Activated CD4-positive, alpha-beta memory T cell treated with anti-CD3 and anti-CD28 coated beads, Interleukin-2, amount 10 ng/mL, durations not matched to agents 7 days and 5 days (primary cell): ENCODE measurements at regions not wholly inside any gene's neighbourhood (a gene's known extent, or its start where the extent isn't known, plus 50 kb on each side); places are given as distances from the start of the nearest gene placed in this dataset.

ENCODE experiments used
- CTCF ChIA-PET: fragments of 350-600 bp; sonication (Branson Sonifier 250); formaldehyde crosslinking; loops from one replicate; lab custom pipeline; 2021; ENCODE audit warnings: antibody characterized with exemption, inconsistent platforms; lab: Charles Lee
- POLR2A ChIA-PET: fragments of 350-600 bp; sonication (Branson Sonifier 250); formaldehyde crosslinking; loops from one replicate; lab custom pipeline; 2021; ENCODE audit warnings: antibody characterized with exemption; lab: Charles Lee
- DNase-seq: peaks from one replicate; pipeline ENCODE4 v3.0.0-alpha.2; 2020
- H3K27ac Mint-ChIP-seq: one replicate; pipeline ENCODE4 v1.8.0; 2021; ENCODE audit warnings: mild to moderate bottlenecking, mixed read lengths
- H3K27me3 Mint-ChIP-seq: one replicate; pipeline ENCODE4 v1.8.0; 2021; ENCODE audit warnings: mixed read lengths
- H3K36me3 Mint-ChIP-seq: one replicate; pipeline ENCODE4 v1.8.0; 2021; ENCODE audit warnings: low read depth, mixed read lengths
- H3K4me1 Mint-ChIP-seq: one replicate; pipeline ENCODE4 v1.8.0; 2021; ENCODE audit warnings: mixed read lengths
- H3K4me3 Mint-ChIP-seq: one replicate; pipeline ENCODE4 v1.8.0; 2021; ENCODE audit warnings: mild to moderate bottlenecking, mixed read lengths
- H3K9me3 Mint-ChIP-seq: one replicate; pipeline ENCODE4 v1.8.0; 2021; ENCODE audit warnings: mixed read lengths

DNA sequence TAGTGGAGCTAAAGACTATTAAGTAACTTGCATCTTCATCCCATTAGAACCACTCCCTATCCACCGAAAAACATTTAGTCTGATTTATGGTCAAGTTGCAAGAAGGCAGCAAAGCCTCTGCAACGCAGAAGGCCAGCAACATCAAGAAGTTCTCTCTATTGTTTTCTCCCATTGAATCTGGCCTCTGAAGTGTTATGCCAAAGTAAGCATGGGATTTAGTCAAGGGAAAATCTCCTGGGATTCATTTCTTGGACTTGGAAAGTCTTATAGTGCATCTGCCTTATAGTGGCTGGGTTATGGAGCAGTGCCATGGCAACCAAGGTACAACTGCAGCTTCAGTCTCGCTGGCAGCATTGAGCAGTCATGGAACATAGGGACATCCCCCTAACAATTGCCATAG, 87.7 kb upstream of the KRR1 start:
- Mint-ChIP-seq H3K27ac (no peak overlapping the region), H3K36me3 (no peaks in the 10 kb centered on the region), H3K9me3 (no peaks in the 10 kb centered on the region), H3K4me1 (no peaks in the 10 kb centered on the region), H3K4me3 (no peak overlapping the region), H3K27me3 (peaks cover 2% of the 10 kb centered on the region)
- ChIA-PET POLR2A (no interaction called here), CTCF (no interaction called here)
- no peak for DNase-seq

DNA sequence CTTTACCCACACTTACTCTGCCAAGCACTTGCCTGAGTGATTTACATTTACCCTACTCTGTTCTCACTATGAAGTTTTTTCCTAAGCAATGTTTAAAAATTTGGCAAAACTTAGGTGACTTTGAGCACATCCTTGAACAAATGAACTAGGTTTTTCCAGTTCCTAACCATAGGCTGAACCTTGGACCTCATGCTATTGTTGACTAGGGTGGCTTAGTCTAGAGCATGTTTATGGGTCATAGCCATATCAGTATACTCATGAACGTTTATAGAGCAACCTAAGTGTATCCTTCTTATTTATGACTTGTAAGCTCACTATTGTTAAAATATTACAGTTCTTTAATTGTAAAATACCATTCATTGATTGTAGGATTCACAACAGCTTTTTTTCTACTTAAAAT, 85.0 kb upstream of the KRR1 start:
- CTCF ChIA-PET, result no interaction called here
- H3K9me3 Mint-ChIP-seq, result no peaks in the 10 kb centered on the region
- no peaks in the 10 kb centered on the region for H3K4me1 Mint-ChIP-seq

DNA sequence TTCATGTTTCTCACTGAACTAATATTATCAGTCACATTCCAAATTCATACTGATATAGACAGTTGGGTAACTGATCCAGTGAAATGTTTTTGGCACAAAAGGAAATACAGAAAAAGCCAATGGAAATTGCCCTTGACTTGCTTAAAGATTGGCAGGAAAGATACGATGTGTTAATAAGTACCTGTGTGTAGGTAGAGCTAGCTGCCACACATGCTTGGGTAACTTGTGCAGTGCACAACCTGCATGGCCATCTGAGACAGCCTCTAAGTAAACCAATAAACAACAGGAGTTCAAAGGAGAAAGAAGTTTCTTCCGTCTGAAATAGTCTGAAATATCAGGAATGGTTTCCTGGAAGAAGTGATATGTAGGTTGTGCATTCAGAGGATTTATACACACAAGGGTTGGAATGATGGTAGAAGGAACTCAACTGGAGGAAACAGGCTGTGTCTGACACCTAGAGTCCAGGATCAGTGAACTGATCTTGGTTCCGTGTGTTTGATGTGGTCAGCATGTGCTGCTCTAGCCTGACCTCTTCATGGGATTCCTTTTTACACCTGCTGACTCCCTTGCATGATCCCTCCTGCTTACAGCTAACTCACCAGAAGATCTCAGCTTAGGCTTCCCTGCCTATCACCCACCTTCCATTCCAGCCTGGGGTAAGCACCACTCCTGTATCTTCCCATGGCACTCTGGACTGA, 81.4 kb upstream of the KRR1 start:
- Mint-ChIP-seq H3K27ac (no peak overlapping the region), H3K27me3 (peaks cover 7% of the 10 kb centered on the region), H3K4me3 (no peak overlapping the region), H3K4me1 (peaks cover 2% of the 10 kb centered on the region), H3K9me3 (no peaks in the 10 kb centered on the region), H3K36me3 (no peaks in the 10 kb centered on the region)
- DNase-seq, result no peak
- CTCF ChIA-PET, result no interaction called here
- POLR2A ChIA-PET, result no interaction called here

More for the DNA sequence above, 85.0 kb upstream of the KRR1 start:
- Mint-ChIP-seq H3K4me3 (no peak overlapping the region), H3K27ac (no peak overlapping the region), H3K27me3 (peaks cover 6% of the 10 kb centered on the region), H3K36me3 (no peaks in the 10 kb centered on the region)
- no peak for DNase-seq
- POLR2A ChIA-PET, result no interaction called here

DNA sequence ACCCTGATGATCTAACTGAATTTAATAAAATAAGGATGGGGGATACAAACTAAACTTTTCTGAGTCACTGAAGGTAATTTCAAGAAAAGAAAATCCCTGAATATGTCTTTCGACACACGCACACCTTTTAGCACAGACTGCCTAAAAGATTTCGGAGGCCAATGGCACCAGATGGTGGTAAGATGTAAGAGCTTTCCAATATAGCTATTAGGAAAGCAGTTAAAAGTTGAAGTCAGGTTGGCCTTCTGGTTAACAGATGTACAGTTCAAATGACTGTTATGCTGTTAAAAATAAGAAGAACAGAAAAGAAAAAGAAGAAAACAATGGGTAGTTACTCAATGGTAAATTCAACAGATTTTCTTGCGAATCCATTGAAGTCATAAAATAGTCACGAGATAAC, 80.7 kb upstream of the KRR1 start:
- Mint-ChIP-seq H3K9me3 (no peaks in the 10 kb centered on the region), H3K4me1 (peaks cover 2% of the 10 kb centered on the region), H3K27ac (no peak overlapping the region), H3K36me3 (no peaks in the 10 kb centered on the region), H3K27me3 (peaks cover 7% of the 10 kb centered on the region), H3K4me3 (no peak overlapping the region)
- no peak for DNase-seq
- ChIA-PET CTCF (no interaction called here), POLR2A (no interaction called here)

DNA sequence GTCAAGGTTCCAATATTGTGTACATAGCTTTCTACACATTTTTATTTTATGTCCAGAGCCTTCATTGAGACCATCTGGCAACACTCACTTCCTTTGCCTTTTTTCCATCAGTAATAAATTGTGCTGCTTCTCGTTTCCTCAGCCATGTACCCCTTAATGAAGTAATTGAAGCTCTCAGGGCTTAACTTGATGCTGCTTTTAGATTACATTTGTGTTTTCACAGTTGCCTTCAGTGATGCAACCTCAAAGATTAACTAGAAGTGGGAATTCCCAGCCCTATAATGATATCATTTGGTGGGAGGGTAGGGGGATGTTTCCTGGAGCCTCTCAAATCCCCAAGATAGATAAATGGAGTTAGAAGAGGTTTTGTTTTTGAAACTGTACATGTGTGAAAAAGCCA, 80.2 kb upstream of the KRR1 start:
- ChIA-PET POLR2A (interaction anchor here (1.0 kb wide), 1 partner anchor 80 kb away, joined by 3 read pairs; the partner anchor contains the start of gene KRR1), CTCF (no interaction called here)
- Mint-ChIP-seq H3K27me3 (peaks cover 7% of the 10 kb centered on the region), H3K27ac (no peak overlapping the region), H3K36me3 (no peaks in the 10 kb centered on the region), H3K4me3 (no peak overlapping the region), H3K4me1 (peaks cover 2% of the 10 kb centered on the region), H3K9me3 (no peaks in the 10 kb centered on the region)
- no peak for DNase-seq

DNA sequence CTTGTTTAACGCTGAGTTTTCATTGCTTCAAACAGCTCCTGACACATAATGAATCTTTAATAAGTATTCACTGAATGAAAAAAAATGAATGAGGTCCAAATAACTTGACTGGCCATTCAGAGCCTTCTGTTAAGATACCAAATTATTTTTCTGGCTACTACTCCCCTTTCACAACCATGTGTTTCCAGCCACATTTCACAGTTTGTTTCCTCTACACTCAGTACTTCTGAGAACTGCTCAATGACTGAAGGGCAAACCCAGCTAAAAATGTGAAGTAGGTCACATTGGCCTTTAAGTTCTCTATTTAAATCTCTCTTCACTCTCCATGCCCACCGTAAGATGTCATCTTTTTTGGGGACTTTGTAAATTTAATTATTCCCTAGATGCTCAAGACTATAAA, 78.4 kb upstream of the KRR1 start:
- CTCF ChIA-PET, result no interaction called here
- H3K27me3 Mint-ChIP-seq, result peaks cover 10% of the 10 kb centered on the region
- POLR2A ChIA-PET, result no interaction called here
- no peak overlapping the region for H3K27ac Mint-ChIP-seq
- H3K36me3 Mint-ChIP-seq, result no peaks in the 10 kb centered on the region
- peaks cover 2% of the 10 kb centered on the region for H3K4me1 Mint-ChIP-seq
- no peak for DNase-seq
- H3K9me3 Mint-ChIP-seq, result no peaks in the 10 kb centered on the region
- H3K4me3 Mint-ChIP-seq, result no peak overlapping the region

DNA sequence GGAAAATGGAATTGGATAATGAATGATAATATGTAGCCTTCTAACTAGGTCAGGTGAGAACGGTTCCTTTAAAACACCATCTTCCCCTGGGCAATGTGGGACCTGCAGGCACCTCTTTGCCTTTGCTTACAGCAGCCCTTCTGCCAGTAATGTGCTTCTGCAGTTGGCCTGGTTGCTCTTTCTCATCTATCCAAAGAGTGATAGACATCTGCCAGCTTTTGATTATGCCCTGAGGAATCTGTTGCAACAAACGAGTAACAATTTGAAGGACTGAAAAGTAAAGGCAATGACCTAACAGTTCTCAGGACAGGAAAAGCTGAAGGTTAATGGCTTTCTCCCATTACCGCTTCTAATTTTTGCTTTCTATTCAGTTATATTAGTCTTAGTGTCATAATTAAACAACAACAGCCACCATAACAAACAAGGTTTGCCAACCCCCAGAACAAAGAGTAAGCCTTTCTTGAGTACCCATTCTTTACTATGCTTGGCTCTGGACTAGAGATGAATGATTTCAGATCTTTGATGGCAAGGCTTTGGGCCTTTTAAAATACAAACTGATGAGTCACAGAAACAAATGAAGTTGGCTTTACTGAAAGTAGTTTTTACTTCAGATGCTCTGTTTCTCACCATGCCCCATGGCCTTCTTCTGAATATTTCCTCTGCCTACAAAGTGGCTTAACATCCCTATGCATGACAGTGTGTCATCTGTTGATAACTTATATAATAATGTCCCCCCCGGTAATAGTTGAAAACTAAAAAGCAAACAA, 76.1 kb upstream of the KRR1 start:
- POLR2A ChIA-PET, result no interaction called here
- Mint-ChIP-seq H3K27ac (no peak overlapping the region), H3K36me3 (no peaks in the 10 kb centered on the region), H3K27me3 (peaks cover 6% of the 10 kb centered on the region), H3K4me1 (peaks cover 2% of the 10 kb centered on the region), H3K4me3 (no peak overlapping the region), H3K9me3 (no peaks in the 10 kb centered on the region)
- CTCF ChIA-PET, result no interaction called here
- DNase-seq, result no peak

DNA sequence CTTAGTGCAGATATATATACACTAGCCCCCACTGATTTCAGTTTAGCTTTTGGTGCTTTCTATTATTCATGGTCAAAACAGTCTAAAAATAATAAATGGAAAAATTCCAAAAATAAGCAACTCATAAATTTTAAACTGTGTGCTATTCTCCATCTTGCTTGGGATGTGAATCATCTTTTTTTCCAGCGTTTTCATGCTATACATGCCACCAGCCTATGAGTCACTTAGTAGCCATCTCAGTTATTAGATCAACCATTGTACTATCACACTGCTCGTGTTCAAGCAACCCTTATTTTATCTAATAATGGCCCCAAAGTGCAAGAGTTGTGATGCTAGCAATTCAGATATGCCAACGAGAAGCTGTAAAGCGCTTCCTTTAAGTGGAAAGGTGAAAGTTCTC, 73.9 kb upstream of the KRR1 start:
- Mint-ChIP-seq H3K27ac (no peak overlapping the region), H3K27me3 (peaks cover 6% of the 10 kb centered on the region), H3K4me1 (peaks cover 2% of the 10 kb centered on the region), H3K36me3 (no peaks in the 10 kb centered on the region), H3K4me3 (no peak overlapping the region), H3K9me3 (no peaks in the 10 kb centered on the region)
- ChIA-PET CTCF (no interaction called here), POLR2A (no interaction called here)
- no peak for DNase-seq

DNA sequence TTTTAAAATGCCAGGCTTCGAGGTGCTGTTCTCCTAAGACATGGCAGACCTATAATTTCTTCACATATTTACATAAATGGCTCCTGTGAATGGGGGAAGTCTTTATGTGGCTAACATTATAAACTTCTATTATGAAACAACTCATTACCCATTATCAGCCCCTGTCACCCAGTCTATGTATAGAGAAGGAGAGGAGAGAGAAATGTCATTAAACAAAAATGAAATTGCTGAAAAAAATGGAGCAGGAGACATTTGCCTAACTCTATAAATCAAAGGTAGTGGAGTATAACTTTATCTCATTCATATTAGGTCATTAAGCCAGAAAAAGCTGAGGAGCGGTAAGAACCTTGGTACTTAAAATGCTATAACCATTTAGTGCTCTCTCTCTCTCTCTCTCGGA, 71.9 kb upstream of the KRR1 start:
- no peak overlapping the region for H3K27ac Mint-ChIP-seq
- CTCF ChIA-PET, result no interaction called here
- H3K27me3 Mint-ChIP-seq, result peaks cover 7% of the 10 kb centered on the region
- no peak for DNase-seq
- POLR2A ChIA-PET, result no interaction called here
- no peaks in the 10 kb centered on the region for H3K4me1 Mint-ChIP-seq
- H3K9me3 Mint-ChIP-seq, result no peaks in the 10 kb centered on the region
- H3K4me3 Mint-ChIP-seq, result no peak overlapping the region
- H3K36me3 Mint-ChIP-seq, result no peaks in the 10 kb centered on the region

DNA sequence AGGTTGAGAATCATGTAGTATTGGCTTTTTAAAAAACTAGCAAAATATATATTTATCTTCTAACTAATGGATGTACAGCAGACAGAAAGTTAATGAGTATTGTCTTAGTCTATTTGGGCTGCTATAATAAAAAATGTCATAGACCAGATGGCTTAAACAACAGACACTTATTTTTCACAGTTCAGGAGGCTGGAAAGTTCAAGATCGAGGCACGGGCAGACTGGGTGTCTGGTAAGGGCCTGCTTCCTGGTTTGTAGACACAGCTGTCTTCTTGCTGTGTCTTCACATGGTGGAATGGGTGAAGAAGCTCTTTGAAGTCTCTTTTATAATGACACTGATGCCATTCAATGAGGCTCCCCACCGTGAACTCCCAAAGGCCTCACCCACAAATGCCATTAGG, 70.1 kb upstream of the KRR1 start:
- Mint-ChIP-seq H3K27me3 (peaks cover 7% of the 10 kb centered on the region), H3K36me3 (no peaks in the 10 kb centered on the region), H3K4me1 (no peaks in the 10 kb centered on the region), H3K27ac (no peak overlapping the region), H3K9me3 (no peaks in the 10 kb centered on the region), H3K4me3 (no peak overlapping the region)
- POLR2A ChIA-PET, result no interaction called here
- CTCF ChIA-PET, result no interaction called here
- no peak for DNase-seq

DNA sequence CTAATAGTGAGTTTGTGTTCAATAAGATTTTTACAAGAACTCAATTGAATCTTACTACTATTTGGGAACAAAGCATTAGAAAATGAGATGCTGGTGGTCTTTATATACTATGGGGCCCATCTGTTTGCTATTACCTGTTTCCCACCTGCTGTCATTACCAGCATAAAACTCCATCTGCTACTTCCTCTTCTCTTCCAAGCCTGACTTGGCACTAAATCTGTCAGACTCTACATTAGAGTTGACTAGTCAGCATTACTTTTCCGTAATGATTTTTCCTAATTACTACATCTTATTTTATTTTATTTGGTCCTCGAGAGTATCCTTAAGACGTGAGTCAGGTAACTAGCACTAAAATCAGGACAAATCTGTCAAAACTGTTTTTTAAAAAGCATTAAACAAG, 68.1 kb upstream of the KRR1 start:
- Mint-ChIP-seq H3K36me3 (no peaks in the 10 kb centered on the region), H3K4me3 (no peak overlapping the region), H3K9me3 (no peaks in the 10 kb centered on the region), H3K27me3 (peaks cover 4% of the 10 kb centered on the region), H3K27ac (no peak overlapping the region), H3K4me1 (no peaks in the 10 kb centered on the region)
- POLR2A ChIA-PET, result no interaction called here
- CTCF ChIA-PET, result no interaction called here
- DNase-seq, result no peak

DNA sequence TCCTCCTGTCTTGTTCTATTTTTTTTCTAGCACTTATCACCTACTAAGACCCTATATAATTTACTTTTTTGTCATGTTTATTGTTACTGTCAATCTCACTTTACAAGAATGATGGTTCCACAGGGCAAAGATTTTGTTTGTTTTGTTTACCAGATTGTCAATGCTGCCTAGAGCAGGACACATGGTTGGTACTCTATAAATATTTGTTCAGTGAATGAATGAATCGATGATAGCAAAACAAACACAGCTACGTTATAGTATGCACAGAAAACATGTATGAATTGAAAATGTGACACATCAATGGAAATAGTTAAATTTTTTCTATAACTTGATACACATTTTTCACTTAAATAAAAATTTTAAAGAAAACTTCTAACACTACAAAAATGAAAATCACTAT, 67.1 kb upstream of the KRR1 start:
- Mint-ChIP-seq H3K36me3 (no peaks in the 10 kb centered on the region), H3K4me3 (no peak overlapping the region), H3K27ac (no peak overlapping the region), H3K9me3 (no peaks in the 10 kb centered on the region), H3K27me3 (peaks cover 4% of the 10 kb centered on the region), H3K4me1 (no peaks in the 10 kb centered on the region)
- ChIA-PET POLR2A (no interaction called here), CTCF (no interaction called here)
- no peak for DNase-seq

DNA sequence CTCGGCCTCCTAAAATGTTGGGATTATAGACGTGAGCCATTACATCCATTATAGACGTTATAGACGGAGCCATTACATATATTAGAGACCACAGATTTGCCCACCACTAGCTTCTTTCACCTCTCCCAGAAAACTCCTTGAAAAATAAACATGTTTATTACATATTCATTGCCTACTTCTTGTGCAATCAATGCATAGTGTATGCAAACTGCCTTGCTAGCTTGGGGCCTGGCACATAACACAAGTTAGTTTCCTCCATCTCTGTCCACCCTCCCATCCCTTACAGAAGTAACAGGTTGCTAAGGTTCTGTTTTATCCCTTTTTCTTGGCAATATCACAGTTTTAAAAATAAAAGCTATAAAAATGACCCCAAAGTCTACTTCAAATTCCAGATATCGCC, 66.4 kb upstream of the KRR1 start:
- Mint-ChIP-seq H3K9me3 (no peaks in the 10 kb centered on the region), H3K4me3 (no peak overlapping the region), H3K36me3 (no peaks in the 10 kb centered on the region), H3K27me3 (peaks cover 4% of the 10 kb centered on the region), H3K27ac (no peak overlapping the region), H3K4me1 (no peaks in the 10 kb centered on the region)
- ChIA-PET POLR2A (no interaction called here), CTCF (no interaction called here)
- DNase-seq, result no peak

DNA sequence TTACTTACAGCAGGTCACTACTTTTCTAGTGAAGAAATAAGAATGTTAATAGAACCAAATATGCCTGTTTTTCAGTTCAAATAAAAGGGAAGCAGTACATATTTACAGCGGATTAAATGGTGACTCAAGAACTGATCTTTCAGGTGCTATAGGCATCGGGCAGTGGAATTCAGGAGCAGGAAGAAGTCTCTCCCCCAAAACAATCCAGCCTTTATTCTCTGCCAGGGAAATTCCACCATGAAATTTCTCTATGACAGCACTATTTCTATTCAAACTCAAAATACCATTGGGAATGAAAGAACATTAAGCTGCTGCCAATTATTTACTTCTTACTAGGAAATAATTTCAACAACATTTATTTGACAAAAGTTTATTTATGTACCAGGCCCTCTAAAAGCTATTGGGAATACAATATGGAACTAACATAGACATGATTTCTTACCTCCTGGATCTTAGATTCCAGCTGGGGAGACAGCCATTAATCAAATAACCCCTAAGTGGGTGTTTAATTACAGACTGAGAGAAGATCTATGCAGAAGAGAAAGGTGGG, 60.3 kb upstream of the KRR1 start:
- ChIA-PET POLR2A (no interaction called here), CTCF (no interaction called here)
- DNase-seq, result no peak
- peaks cover 3% of the 10 kb centered on the region for H3K27me3 Mint-ChIP-seq
- H3K4me1 Mint-ChIP-seq, result no peaks in the 10 kb centered on the region
- no peaks in the 10 kb centered on the region for H3K36me3 Mint-ChIP-seq
- no peak overlapping the region for H3K4me3 Mint-ChIP-seq
- H3K9me3 Mint-ChIP-seq, result no peaks in the 10 kb centered on the region
- H3K27ac Mint-ChIP-seq, result no peak overlapping the region
